Spinal cord (tissue), 9 donors: ENCODE measurements at regions not wholly inside any gene's neighbourhood (a gene's known extent, or its start where the extent isn't known, plus 50 kb on each side); places are given as distances from the start of the nearest gene placed in this dataset.

Source experiments
- DNase-seq, 6 donors: peaks; one replicate each; pipeline versions ENCODE4 v3.0.0 to v3.0.0-alpha.2; 2013 to 2015; ENCODE audit warnings: low spot score in 6 of 6, low read depth in 4 of 6
- H3K27ac ChIP-seq: one replicate; pipeline ENCODE4 v1.5.1; 2013; ENCODE audit warnings: low read depth, low read length, control low read depth
- H3K27me3 ChIP-seq: one replicate; pipeline ENCODE4 v1.6.1; 2013; ENCODE audit warnings: low read length; ENCODE audit not compliant: control insufficient read depth, insufficient read depth
- H3K36me3 ChIP-seq: one replicate; pipeline ENCODE4 v1.6.1; 2013; ENCODE audit warnings: low read length; ENCODE audit not compliant: control insufficient read depth, insufficient read depth
- H3K4me1 ChIP-seq: one replicate; pipeline ENCODE4 v1.6.1; 2013; ENCODE audit warnings: low read length; ENCODE audit not compliant: control insufficient read depth, insufficient read depth
- H3K4me3 ChIP-seq: one replicate; pipeline ENCODE4 v1.5.1; 2013; ENCODE audit warnings: low read depth, low read length, control low read depth
- H3K9me3 ChIP-seq: one replicate; pipeline ENCODE4 v1.6.1; 2013; ENCODE audit warnings: low read length; ENCODE audit not compliant: control insufficient read depth, insufficient read depth
- WGBS: methylation state at CpG from one replicate; pipeline ENCODE4 v1.1.5; 2013; ENCODE audit warnings: missing lambda C conversion rate; ENCODE audit not compliant: insufficient coverage; 5-methylcytosine and 5-hydroxymethylcytosine counted together
- donor health status: healthy.

DNA sequence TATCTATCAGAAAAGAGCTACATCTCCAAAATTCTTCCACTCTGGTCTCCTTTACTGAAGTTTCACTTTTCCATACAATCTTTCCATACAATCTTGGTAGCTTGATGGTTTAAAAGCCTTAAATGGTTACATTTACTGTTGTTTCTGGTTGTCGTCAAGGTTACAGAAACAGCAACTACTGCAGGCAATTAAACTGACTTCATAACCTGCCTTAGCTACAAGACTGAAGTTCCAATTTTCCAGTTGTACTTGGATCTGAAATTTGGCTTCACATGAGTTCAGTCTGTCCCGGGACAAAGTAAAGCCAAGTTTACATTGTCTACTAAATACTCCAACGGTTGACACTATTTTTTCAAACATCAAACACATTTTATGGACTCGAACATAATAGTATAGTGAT lies 326.4 kb downstream of the ANKRD50 start:
- Histone ChIP-seq H3K36me3 (no peaks in the 10 kb centered on the region), H3K9me3 (no peaks in the 10 kb centered on the region), H3K4me1 (no peaks in the 10 kb centered on the region), H3K27ac (no peak overlapping the region), H3K4me3 (no peak overlapping the region), H3K27me3 (no peaks in the 10 kb centered on the region)
- 60% methylated on average over 1 of the region's 4 CpGs for WGBS
- peak in 1 of 6 donors; percentile 40 for DNase-seq

DNA sequence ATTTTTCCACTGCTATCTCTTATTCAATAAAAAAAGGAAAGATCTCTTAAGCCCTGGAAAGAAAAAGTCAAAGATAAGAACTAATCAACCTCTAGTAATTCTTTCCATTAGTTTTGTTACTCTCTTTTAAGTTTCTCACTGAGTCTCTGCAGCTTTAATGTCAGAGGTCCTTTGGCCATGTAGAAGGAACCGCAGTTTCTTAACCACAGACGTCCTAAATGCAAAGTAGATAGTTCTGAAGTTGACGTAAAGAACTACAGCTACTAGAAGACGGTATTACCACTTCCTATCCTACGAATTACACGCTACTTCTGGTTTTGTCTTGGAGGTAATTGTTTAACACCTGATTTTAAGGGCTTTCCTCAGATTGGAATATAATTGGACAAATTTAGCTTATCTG lies 325.9 kb downstream of the ANKRD50 start:
- no peaks in the 10 kb centered on the region for H3K4me1 ChIP-seq
- WGBS, result no CpG with 5 or more reads among the region's 6 CpGs
- no peak for DNase-seq
- H3K27ac ChIP-seq, result no peak overlapping the region
- no peaks in the 10 kb centered on the region for H3K9me3 ChIP-seq
- H3K36me3 ChIP-seq, result no peaks in the 10 kb centered on the region
- H3K27me3 ChIP-seq, result no peaks in the 10 kb centered on the region
- H3K4me3 ChIP-seq, result no peak overlapping the region

DNA sequence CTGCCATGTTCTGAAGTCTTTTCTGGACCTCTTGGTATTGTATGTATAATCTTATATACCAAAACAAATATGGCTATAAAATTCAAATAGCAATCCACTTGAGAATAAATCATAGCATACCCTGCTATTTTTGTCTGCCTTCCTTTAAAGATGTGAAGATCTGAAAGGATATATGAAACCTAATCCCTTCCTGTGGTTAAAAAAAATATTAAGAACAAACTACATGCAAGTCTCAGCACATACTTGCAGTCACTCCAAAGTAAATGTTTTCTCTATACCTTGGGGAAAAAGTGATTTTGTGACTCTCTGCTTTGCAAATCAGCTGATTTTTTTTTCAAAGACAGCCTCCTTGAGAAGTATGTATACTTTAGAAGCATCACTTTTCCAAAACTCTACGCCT lies 322.9 kb downstream of the ANKRD50 start:
- Histone ChIP-seq H3K36me3 (no peaks in the 10 kb centered on the region), H3K4me3 (no peak overlapping the region), H3K9me3 (no peaks in the 10 kb centered on the region), H3K27me3 (no peaks in the 10 kb centered on the region), H3K27ac (no peak overlapping the region), H3K4me1 (no peaks in the 10 kb centered on the region)
- WGBS, result no CpG with 5 or more reads among the region's 1 CpG
- peak in 1 of 6 donors; percentile 14 for DNase-seq

DNA sequence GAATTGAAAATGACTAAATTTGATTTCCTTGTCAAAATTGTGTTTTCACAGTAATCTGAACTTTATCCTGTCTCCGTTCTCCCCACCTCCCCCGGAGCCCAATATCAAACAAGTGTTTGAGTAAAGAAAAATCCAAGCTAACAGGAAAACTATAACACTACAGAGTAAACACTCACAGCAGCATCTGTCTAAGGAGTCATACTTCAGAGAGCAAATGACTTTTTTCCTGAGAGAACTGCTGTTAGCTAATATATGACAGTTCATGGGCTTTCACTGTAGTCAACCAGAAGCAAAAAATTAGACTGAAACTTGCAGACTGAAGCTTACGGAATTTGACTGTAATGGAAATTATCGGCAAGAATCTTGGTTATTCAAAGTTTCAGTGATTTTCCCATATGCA lies 321.7 kb downstream of the ANKRD50 start:
- 100% methylated on average over 1 of the region's 4 CpGs for WGBS
- Histone ChIP-seq H3K4me1 (no peaks in the 10 kb centered on the region), H3K27me3 (no peaks in the 10 kb centered on the region), H3K9me3 (no peaks in the 10 kb centered on the region), H3K4me3 (no peak overlapping the region), H3K36me3 (no peaks in the 10 kb centered on the region), H3K27ac (no peak overlapping the region)
- peak in 2 of 6 donors; percentile 11 to 84 for DNase-seq

DNA sequence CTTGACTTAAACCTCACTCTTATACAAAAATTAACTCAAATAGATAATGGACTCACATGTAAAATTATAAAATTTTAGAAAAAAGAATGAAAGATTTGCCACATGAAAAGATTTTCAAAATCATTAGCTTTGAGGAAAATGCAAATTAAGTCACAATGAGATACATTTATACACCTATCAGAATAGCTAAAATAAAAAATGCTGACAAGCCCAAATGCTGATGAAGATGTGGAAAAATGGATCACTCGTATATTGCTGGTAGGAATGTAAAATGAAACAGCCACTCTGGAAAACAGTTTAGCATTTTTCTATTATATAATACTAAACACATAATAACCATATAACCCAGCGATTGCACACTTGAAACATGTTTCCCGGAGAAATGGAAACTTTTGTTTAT lies 316.2 kb downstream of the ANKRD50 start:
- Histone ChIP-seq H3K4me1 (no peaks in the 10 kb centered on the region), H3K27ac (no peak overlapping the region)

DNA sequence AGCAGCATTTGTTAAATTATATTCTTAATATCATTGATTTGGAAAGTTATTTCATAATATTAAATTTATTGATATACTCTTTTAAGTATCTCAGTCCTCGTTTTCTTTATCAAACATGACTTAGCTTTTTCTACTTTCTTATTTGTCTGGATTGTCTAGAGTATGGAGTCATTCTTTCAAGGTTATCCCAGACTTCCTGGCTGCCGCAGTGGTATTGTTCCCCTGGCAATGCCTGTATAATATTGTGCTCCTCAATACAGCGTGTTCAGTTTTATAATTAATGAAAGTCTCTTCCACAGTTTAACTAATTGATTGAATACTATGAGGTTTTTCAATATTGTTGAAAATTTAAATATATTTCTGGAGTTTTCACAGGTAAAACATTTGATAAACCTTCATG lies 310.9 kb downstream of the ANKRD50 start:
- H3K4me1 ChIP-seq, result no peaks in the 10 kb centered on the region
- H3K27me3 ChIP-seq, result no peaks in the 10 kb centered on the region
- DNase-seq, result no peak
- WGBS, result no CpG with 5 or more reads among the region's 3 CpGs
- H3K27ac ChIP-seq, result no peak overlapping the region
- H3K36me3 ChIP-seq, result no peaks in the 10 kb centered on the region
- H3K9me3 ChIP-seq, result no peaks in the 10 kb centered on the region
- no peak overlapping the region for H3K4me3 ChIP-seq

More for the DNA sequence above, 316.2 kb downstream of the ANKRD50 start:
- DNase-seq, result no peak
- no peaks in the 10 kb centered on the region for H3K9me3 ChIP-seq
- H3K4me3 ChIP-seq, result no peak overlapping the region
- no CpG with 5 or more reads among the region's 3 CpGs for WGBS
- H3K36me3 ChIP-seq, result no peaks in the 10 kb centered on the region
- H3K27me3 ChIP-seq, result no peaks in the 10 kb centered on the region

DNA sequence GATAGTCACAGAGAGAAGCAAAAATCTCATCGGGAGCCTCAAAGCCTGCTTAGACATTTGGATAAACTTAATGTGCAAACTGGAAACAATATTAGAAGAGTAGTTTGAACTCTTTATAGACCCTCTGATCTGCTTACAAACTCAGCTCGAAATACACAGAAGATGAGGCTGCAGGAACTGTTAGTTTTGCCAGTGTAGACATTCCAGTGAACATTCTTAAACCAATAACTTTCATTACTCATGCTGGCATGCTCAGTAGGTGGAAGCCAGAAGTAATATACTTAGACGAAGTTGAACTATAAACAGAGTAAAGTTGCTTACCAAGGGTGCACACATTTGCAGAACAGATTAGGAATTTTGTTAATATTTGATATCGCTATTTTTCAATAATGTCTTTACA lies 303.5 kb downstream of the ANKRD50 start:
- H3K27me3 ChIP-seq, result no peaks in the 10 kb centered on the region
- no peak for DNase-seq
- H3K4me3 ChIP-seq, result no peak overlapping the region
- no peaks in the 10 kb centered on the region for H3K9me3 ChIP-seq
- H3K27ac ChIP-seq, result no peak overlapping the region
- H3K36me3 ChIP-seq, result no peaks in the 10 kb centered on the region
- H3K4me1 ChIP-seq, result no peaks in the 10 kb centered on the region
- WGBS, result no CpG with 5 or more reads among the region's 4 CpGs

DNA sequence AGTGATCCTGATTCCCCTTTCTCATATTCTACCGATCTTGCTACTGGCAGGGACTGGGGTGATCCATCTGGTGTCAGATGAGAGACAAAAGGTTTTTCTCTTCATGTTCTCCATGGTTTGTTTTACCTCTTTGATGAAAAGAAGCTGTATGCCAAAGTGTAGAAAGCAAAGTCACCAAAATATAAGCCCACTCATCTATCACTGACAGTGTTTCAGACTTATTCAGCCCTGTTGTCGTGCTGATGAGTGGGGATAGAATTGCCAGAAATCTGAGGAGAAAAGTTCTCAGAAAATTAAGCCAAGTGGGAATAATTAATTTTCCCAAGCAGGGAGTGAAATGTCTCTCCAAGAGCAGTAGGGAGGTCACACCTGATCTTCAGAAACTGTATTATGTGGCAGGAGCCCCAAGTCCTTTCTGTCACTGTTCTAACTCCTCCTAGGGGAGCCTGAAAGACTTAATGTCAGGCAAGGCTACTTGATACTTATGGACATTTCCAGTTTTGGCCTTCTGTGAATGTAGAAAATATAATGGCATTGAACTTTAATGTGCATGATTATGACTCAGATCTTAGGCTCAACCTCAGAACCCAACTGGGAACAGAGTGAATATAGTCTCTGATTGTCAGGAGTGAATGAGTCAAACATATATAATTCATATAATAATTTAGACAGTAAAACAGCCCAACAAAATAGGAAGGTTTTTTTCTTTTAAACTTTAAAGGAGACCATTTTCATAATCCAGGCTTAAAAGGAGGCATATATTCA lies 298.1 kb downstream of the ANKRD50 start:
- DNase-seq, result peak in 2 of 6 donors; percentile 56 to 72
- no peaks in the 10 kb centered on the region for H3K4me1 ChIP-seq
- WGBS, result no CpG with 5 or more reads among the region's 2 CpGs
- no peaks in the 10 kb centered on the region for H3K9me3 ChIP-seq
- no peaks in the 10 kb centered on the region for H3K36me3 ChIP-seq
- H3K4me3 ChIP-seq, result no peak overlapping the region
- H3K27me3 ChIP-seq, result no peaks in the 10 kb centered on the region
- H3K27ac ChIP-seq, result no peak overlapping the region

DNA sequence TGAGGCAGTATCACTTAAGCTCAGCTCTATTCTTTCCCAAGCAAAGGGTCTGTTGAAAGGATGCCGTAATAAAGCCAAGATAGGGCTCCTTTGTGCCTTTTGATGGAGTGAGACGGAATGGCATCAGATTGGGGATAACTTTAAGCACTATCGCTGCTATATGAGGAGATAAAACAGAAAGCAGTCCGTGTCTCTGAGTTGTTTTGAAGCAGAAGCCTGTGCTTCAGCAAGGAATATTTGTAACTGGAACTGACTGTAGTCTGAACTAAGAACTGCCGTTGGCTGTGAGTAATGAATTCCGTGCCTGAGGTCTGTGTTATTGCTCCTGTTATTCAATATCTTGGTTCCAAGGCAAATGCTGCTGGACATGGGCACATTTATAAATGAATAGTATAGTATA lies 297.4 kb downstream of the ANKRD50 start:
- WGBS, result 27% methylated on average over 4 of the region's 6 CpGs
- peak in 1 of 6 donors; percentile 56 for DNase-seq
- H3K36me3 ChIP-seq, result no peaks in the 10 kb centered on the region
- H3K9me3 ChIP-seq, result no peaks in the 10 kb centered on the region
- peak overlapping the region; percentile 25 for H3K27ac ChIP-seq
- H3K27me3 ChIP-seq, result no peaks in the 10 kb centered on the region
- no peak overlapping the region for H3K4me3 ChIP-seq
- no peaks in the 10 kb centered on the region for H3K4me1 ChIP-seq

DNA sequence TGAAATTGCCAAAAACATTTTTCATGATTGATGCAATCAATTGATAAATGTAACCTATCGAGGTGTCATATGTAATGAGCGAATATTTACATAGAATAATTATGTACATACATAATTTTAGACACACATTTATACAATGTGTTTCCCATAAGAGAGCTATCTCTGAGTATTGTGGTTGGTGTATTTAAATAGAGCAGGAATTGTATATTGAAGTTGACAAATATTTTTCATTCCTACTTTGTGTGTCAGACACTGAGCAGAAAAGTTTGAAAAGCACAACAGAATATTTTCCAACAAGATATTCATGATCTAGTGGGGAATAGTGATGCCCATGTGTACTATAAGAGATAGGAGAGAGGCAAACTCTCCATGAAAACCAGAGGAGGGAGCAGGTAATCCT lies 295.2 kb downstream of the ANKRD50 start:
- Histone ChIP-seq H3K36me3 (no peaks in the 10 kb centered on the region), H3K4me3 (no peak overlapping the region), H3K27ac (no peak overlapping the region), H3K9me3 (no peaks in the 10 kb centered on the region), H3K4me1 (no peaks in the 10 kb centered on the region), H3K27me3 (no peaks in the 10 kb centered on the region)
- no CpG with 5 or more reads among the region's 2 CpGs for WGBS
- no peak for DNase-seq
